PFSK-1 (cell line): ENCODE measurements at regions not wholly inside any gene's neighbourhood (a gene's known extent, or its start where the extent isn't known, plus 50 kb on each side); places are given as distances from the start of the nearest gene placed in this dataset.

Experiments
- POLR2AphosphoS5 ChIP-seq: IDR thresholded peaks from 2 replicates; pipeline ENCODE4 v1.6.1; 2012; ENCODE audit warnings: low read depth, mild to moderate bottlenecking, control low read depth, low read length, moderate library complexity
- TAF1 ChIP-seq: IDR thresholded peaks from 2 replicates; pipeline ENCODE4 v1.6.1; 2012; ENCODE audit warnings: low read length, control low read depth, borderline replicate concordance; ENCODE audit not compliant: insufficient read depth
- TF ChIP-seq, protein P1 (sequence below), 2 experiments: IDR thresholded peaks; 2 replicates each; pipeline versions ENCODE4 v1.6.1 to v1.8.0; 2011 to 2012; ENCODE audit warnings: low read depth in 2 of 2, low read length in 2 of 2, control low read depth in 1 of 2, inconsistent platforms in 1 of 2, mild to moderate bottlenecking in 1 of 2, moderate library complexity in 1 of 2; ENCODE audit not compliant: insufficient read depth in 1 of 2

DNA sequence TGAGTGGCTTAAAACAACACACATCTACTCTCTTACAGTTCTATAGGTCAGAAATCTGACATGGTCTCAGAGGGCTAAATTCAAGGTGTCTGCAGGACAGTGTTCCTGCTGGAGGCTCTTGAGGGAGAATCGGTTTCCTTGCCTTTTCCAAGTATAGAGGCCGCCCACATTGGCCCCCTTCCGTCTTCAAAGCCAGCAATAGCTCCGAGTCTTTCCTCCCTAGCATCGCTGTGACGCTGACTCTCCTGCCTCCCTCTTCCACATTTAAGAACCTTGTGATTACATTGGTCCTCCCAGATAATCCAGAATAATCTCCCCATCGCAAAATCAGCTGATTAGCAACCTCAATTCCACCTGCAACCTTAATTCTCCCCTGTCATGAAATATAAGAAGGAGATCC is 81.3 kb upstream of the IER5L start:
- no peak for TF ChIP-seq POLR2AphosphoS5
- no peak for TF ChIP-seq TAF1
- TF ChIP-seq, protein P1, sequence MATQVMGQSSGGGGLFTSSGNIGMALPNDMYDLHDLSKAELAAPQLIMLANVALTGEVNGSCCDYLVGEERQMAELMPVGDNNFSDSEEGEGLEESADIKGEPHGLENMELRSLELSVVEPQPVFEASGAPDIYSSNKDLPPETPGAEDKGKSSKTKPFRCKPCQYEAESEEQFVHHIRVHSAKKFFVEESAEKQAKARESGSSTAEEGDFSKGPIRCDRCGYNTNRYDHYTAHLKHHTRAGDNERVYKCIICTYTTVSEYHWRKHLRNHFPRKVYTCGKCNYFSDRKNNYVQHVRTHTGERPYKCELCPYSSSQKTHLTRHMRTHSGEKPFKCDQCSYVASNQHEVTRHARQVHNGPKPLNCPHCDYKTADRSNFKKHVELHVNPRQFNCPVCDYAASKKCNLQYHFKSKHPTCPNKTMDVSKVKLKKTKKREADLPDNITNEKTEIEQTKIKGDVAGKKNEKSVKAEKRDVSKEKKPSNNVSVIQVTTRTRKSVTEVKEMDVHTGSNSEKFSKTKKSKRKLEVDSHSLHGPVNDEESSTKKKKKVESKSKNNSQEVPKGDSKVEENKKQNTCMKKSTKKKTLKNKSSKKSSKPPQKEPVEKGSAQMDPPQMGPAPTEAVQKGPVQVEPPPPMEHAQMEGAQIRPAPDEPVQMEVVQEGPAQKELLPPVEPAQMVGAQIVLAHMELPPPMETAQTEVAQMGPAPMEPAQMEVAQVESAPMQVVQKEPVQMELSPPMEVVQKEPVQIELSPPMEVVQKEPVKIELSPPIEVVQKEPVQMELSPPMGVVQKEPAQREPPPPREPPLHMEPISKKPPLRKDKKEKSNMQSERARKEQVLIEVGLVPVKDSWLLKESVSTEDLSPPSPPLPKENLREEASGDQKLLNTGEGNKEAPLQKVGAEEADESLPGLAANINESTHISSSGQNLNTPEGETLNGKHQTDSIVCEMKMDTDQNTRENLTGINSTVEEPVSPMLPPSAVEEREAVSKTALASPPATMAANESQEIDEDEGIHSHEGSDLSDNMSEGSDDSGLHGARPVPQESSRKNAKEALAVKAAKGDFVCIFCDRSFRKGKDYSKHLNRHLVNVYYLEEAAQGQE (IDR thresholded peaks at IDR 0.05; ENCODE audit: insufficient read depth in 1 of 2, low read depth in 2 of 2, low read length in 2 of 2): no peak
